ENCODE measurements at regions not wholly inside any gene's neighbourhood (a gene's known extent, or its start where the extent isn't known, plus 50 kb on each side); places are given as distances from the start of the nearest gene placed in this dataset.

GRCh38 chr5:28388428-28388827 is 1350.0 kb upstream of the CDH9 start:
- Histone ChIP-seq H3K9me3 (no peaks in the 10 kb centered on the region), H3K27me3 (no peaks in the 10 kb centered on the region), H3K27ac (replicated peaks in 1 of 4) (no peak overlapping the region), H3K4me1 (no peaks in the 10 kb centered on the region), H3K36me3 (no peaks in the 10 kb centered on the region), H3K4me3 (no peak overlapping the region)
- WGBS, result 70% methylated on average over 2 of the region's 2 CpGs
- intact Hi-C loops (cut with DNase I), result no loop called here
- TF ChIP-seq, protein P1, sequence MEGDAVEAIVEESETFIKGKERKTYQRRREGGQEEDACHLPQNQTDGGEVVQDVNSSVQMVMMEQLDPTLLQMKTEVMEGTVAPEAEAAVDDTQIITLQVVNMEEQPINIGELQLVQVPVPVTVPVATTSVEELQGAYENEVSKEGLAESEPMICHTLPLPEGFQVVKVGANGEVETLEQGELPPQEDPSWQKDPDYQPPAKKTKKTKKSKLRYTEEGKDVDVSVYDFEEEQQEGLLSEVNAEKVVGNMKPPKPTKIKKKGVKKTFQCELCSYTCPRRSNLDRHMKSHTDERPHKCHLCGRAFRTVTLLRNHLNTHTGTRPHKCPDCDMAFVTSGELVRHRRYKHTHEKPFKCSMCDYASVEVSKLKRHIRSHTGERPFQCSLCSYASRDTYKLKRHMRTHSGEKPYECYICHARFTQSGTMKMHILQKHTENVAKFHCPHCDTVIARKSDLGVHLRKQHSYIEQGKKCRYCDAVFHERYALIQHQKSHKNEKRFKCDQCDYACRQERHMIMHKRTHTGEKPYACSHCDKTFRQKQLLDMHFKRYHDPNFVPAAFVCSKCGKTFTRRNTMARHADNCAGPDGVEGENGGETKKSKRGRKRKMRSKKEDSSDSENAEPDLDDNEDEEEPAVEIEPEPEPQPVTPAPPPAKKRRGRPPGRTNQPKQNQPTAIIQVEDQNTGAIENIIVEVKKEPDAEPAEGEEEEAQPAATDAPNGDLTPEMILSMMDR (IDR thresholded peaks at IDR 0.05), result no peak
- no peak for TF ChIP-seq POLR2A (IDR thresholded peaks at IDR 0.05; ENCODE audit: low read depth)
- no peak for TF ChIP-seq POLR2AphosphoS5 (IDR thresholded peaks at IDR 0.05)
- no peak for TF ChIP-seq EP300 (IDR thresholded peaks at IDR 0.05)
- DNase-seq (ENCODE audit: extremely low spot score), result no peak

GRCh38 chr5:28386712-28387111 is 1348.3 kb upstream of the CDH9 start:
- Histone ChIP-seq H3K27me3 (no peaks in the 10 kb centered on the region), H3K4me3 (no peak overlapping the region), H3K27ac (replicated peaks in 1 of 4) (no peak overlapping the region), H3K9me3 (no peaks in the 10 kb centered on the region), H3K4me1 (no peaks in the 10 kb centered on the region), H3K36me3 (no peaks in the 10 kb centered on the region)
- DNase-seq (ENCODE audit: extremely low spot score), result no peak
- intact Hi-C loops (cut with DNase I), result no loop called here
- 41% methylated on average over 2 of the region's 2 CpGs for WGBS
- TF ChIP-seq EP300 (IDR thresholded peaks at IDR 0.05), result no peak

DNA sequence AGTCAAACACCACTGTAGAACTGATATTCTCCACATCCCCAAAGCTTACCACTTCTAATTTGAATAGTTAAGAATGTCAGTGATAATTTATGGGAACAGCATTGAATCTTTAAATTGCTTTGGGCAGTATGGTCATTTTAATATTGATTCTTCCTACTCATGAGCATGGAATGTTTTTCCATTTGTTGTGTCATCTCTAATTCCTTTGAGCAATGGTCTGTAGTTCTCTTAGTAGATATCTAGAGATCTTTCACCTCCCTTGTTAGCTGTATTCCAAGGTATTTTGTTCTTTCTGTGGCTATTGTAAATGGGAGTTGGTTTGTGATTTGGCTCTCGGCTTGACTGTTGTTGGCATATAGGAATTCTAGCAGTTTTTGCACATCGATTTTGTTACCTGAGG is 1341.8 kb upstream of the CDH9 start:
- H3K4me1 ChIP-seq, result no peaks in the 10 kb centered on the region
- peaks cover 0 to 7% (median 0%) of the 10 kb centered on the region in 4 donors for H3K9me3 ChIP-seq
- H3K27ac ChIP-seq (replicated peaks in 1 of 4), result no peak overlapping the region
- no peak for TF ChIP-seq EP300 (IDR thresholded peaks at IDR 0.05)
- TF ChIP-seq POLR2A (IDR thresholded peaks at IDR 0.05; ENCODE audit: low read depth), result no peak
- TF ChIP-seq, protein P1 (IDR thresholded peaks at IDR 0.05), result no peak
- no peak for TF ChIP-seq POLR2AphosphoS5 (IDR thresholded peaks at IDR 0.05)
- H3K36me3 ChIP-seq, result no peaks in the 10 kb centered on the region
- 92% methylated on average over 2 of the region's 2 CpGs for WGBS
- H3K27me3 ChIP-seq, result no peaks in the 10 kb centered on the region
- no peak overlapping the region for H3K4me3 ChIP-seq
- intact Hi-C loops (cut with DNase I), result no loop called here
- DNase-seq (ENCODE audit: extremely low spot score), result no peak

GRCh38 chr5:28374492-28374967 is 1336.1 kb upstream of the CDH9 start:
- no peak overlapping the region for H3K27ac ChIP-seq (replicated peaks in 1 of 4)
- no peak for TF ChIP-seq POLR2A (IDR thresholded peaks at IDR 0.05; ENCODE audit: low read depth)
- no peak for TF ChIP-seq EP300 (IDR thresholded peaks at IDR 0.05)
- TF ChIP-seq, protein P1 (IDR thresholded peaks at IDR 0.05), result no peak
- no peak for TF ChIP-seq POLR2AphosphoS5 (IDR thresholded peaks at IDR 0.05)
- H3K27me3 ChIP-seq, result no peaks in the 10 kb centered on the region
- no peak for DNase-seq (ENCODE audit: extremely low spot score)
- 85% methylated on average over 2 of the region's 3 CpGs for WGBS
- H3K36me3 ChIP-seq, result no peaks in the 10 kb centered on the region
- H3K4me3 ChIP-seq, result no peak overlapping the region
- H3K4me1 ChIP-seq, result no peaks in the 10 kb centered on the region
- peaks cover 0 to 7% (median 0%) of the 10 kb centered on the region in 4 donors for H3K9me3 ChIP-seq
- intact Hi-C loops (cut with DNase I), result no loop called here

- TF ChIP-seq, protein P1 (IDR thresholded peaks at IDR 0.05), result no peak
- TF ChIP-seq POLR2A (IDR thresholded peaks at IDR 0.05; ENCODE audit: low read depth) (no peak), EP300 (IDR thresholded peaks at IDR 0.05) (no peak), POLR2AphosphoS5 (IDR thresholded peaks at IDR 0.05) (no peak)
- Histone ChIP-seq H3K9me3 (no peaks in the 10 kb centered on the region), H3K4me1 (no peaks in the 10 kb centered on the region), H3K36me3 (no peaks in the 10 kb centered on the region), H3K27ac (replicated peaks in 1 of 4) (no peak overlapping the region), H3K4me3 (no peak overlapping the region), H3K27me3 (no peaks in the 10 kb centered on the region)
- no peak for DNase-seq (ENCODE audit: extremely low spot score)
- 55% methylated on average over 3 of the region's 3 CpGs for WGBS
- intact Hi-C loops (cut with DNase I), result no loop called here
Observed at GRCh38 chr5:28370896-28371295, 1332.5 kb upstream of the CDH9 start.
